Stimulated activated CD4-positive, alpha-beta T cell treated with anti-CD3 and anti-CD28 coated beads, Interleukin-1b, Interleukin-23, amount 100 ng/mL, for 48 hours (primary cell): ENCODE measurements at regions not wholly inside any gene's neighbourhood (a gene's known extent, or its start where the extent isn't known, plus 50 kb on each side); places are given as distances from the start of the nearest gene placed in this dataset.

ENCODE experiments used
- DNase-seq: peaks from one replicate; pipeline ENCODE4 v3.0.0-alpha.2; 2020

GRCh38 chr10:131425752-131426533 is 114.4 kb upstream of the TCERG1L start:
- DNase-seq = no peak

- no peak for DNase-seq
Measured at GRCh38 chr10:131426534-131426898, 115.0 kb upstream of the TCERG1L start.

GRCh38 chr10:131427281-131427680 is 115.8 kb upstream of the TCERG1L start:
- DNase-seq = no peak

- DNase-seq = no peak
Measured at GRCh38 chr10:131427901-131428300, 116.4 kb upstream of the TCERG1L start.

- DNase-seq = no peak
Measured at GRCh38 chr10:131429141-131429540, 117.6 kb upstream of the TCERG1L start.

GRCh38 chr10:131429942-131430341 is 118.4 kb upstream of the TCERG1L start:
- no peak for DNase-seq

GRCh38 chr10:131430716-131431412 is 119.3 kb upstream of the TCERG1L start:
- no peak for DNase-seq

- no peak for DNase-seq
Measured at GRCh38 chr10:131431533-131431932, 120.0 kb upstream of the TCERG1L start.

- no peak for DNase-seq
Measured at GRCh38 chr10:131431978-131432690, 120.6 kb upstream of the TCERG1L start.

- no peak for DNase-seq
Measured at GRCh38 chr10:131433568-131433967, 122.0 kb upstream of the TCERG1L start.

GRCh38 chr10:131435232-131435631 is 123.7 kb upstream of the TCERG1L start:
- DNase-seq = no peak

GRCh38 chr10:131435760-131436457 is 124.4 kb upstream of the TCERG1L start:
- no peak for DNase-seq

- no peak for DNase-seq
Measured at GRCh38 chr10:131436458-131436857, 124.9 kb upstream of the TCERG1L start.

GRCh38 chr10:131437556-131438475 is 126.3 kb upstream of the TCERG1L start:
- no peak for DNase-seq

- DNase-seq = no peak
Measured at GRCh38 chr10:131438665-131439064, 127.1 kb upstream of the TCERG1L start.

GRCh38 chr10:131439705-131440104 is 128.2 kb upstream of the TCERG1L start:
- no peak for DNase-seq

GRCh38 chr10:131440405-131441360 is 129.2 kb upstream of the TCERG1L start:
- DNase-seq = no peak

- DNase-seq = no peak
Measured at GRCh38 chr10:131442271-131442670, 130.8 kb upstream of the TCERG1L start.

- no peak for DNase-seq
Measured at GRCh38 chr10:131444286-131444685, 132.8 kb upstream of the TCERG1L start.

GRCh38 chr10:131444862-131445461 is 133.4 kb upstream of the TCERG1L start:
- DNase-seq = no peak
